Kidney epithelial cell (primary cell): ENCODE measurements at regions not wholly inside any gene's neighbourhood (a gene's known extent, or its start where the extent isn't known, plus 50 kb on each side); places are given as distances from the start of the nearest gene placed in this dataset.

Experiments
- DNase-seq: peaks from one replicate; pipeline ENCODE4 v3.0.0-alpha.2; 2010; ENCODE audit warnings: low read depth
- H3K27me3 ChIP-seq: 2 replicates; pipeline ENCODE4 v1.6.0; 2011; ENCODE audit warnings: low read length; ENCODE audit not compliant: control insufficient read depth, insufficient read depth
- H3K36me3 ChIP-seq: 2 replicates; pipeline ENCODE4 v1.5.1; 2011; ENCODE audit warnings: low read length; ENCODE audit not compliant: control insufficient read depth, insufficient read depth
- H3K4me3 ChIP-seq: 2 replicates; pipeline ENCODE4 v1.5.1; 2011; ENCODE audit warnings: low read depth, mild to moderate bottlenecking, control low read depth, low read length
- TF ChIP-seq, protein P1 (sequence below): IDR thresholded peaks from 2 replicates; pipeline ENCODE4 v1.5.1; 2011; ENCODE audit warnings: mild to moderate bottlenecking, moderate library complexity, low read length, control low read depth, inconsistent platforms; ENCODE audit not compliant: insufficient read depth, poor library complexity, severe bottlenecking

GRCh38 chr1:223031733-223032601 lies 111.1 kb downstream of the TLR5 start:
- DNase-seq = no peak
- TF ChIP-seq, protein P1, sequence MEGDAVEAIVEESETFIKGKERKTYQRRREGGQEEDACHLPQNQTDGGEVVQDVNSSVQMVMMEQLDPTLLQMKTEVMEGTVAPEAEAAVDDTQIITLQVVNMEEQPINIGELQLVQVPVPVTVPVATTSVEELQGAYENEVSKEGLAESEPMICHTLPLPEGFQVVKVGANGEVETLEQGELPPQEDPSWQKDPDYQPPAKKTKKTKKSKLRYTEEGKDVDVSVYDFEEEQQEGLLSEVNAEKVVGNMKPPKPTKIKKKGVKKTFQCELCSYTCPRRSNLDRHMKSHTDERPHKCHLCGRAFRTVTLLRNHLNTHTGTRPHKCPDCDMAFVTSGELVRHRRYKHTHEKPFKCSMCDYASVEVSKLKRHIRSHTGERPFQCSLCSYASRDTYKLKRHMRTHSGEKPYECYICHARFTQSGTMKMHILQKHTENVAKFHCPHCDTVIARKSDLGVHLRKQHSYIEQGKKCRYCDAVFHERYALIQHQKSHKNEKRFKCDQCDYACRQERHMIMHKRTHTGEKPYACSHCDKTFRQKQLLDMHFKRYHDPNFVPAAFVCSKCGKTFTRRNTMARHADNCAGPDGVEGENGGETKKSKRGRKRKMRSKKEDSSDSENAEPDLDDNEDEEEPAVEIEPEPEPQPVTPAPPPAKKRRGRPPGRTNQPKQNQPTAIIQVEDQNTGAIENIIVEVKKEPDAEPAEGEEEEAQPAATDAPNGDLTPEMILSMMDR = no peak
- H3K27me3 ChIP-seq = peaks cover 7% of the 10 kb centered on the region

DNA sequence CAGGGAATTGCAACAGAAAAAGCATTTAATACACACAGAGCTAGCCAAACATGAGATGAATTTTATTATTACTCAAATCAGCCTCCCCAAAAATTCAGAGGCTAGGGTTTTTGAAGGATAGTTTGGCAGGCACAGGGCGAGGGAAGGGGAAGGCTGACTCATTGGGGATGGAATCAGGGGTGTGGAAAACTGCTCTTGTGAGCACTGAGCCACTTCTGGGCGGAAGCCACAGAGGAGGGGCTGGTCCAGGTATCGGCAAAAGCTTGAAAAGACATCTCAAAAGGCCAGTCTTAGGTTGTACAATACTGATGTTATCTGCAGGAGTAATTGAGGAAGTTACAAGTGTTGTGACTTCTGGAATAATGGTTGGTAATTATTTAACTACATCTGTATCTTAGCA lies 109.4 kb downstream of the TLR5 start:
- Histone ChIP-seq H3K4me3 (no peak overlapping the region), H3K36me3 (no peaks in the 10 kb centered on the region), H3K27me3 (peaks cover 9% of the 10 kb centered on the region)
- TF ChIP-seq, protein P1 = no peak
- no peak for DNase-seq

More at GRCh38 chr1:223031733-223032601, 111.1 kb downstream of the TLR5 start:
- no peaks in the 10 kb centered on the region for H3K36me3 ChIP-seq
- H3K4me3 ChIP-seq = no peak overlapping the region

DNA sequence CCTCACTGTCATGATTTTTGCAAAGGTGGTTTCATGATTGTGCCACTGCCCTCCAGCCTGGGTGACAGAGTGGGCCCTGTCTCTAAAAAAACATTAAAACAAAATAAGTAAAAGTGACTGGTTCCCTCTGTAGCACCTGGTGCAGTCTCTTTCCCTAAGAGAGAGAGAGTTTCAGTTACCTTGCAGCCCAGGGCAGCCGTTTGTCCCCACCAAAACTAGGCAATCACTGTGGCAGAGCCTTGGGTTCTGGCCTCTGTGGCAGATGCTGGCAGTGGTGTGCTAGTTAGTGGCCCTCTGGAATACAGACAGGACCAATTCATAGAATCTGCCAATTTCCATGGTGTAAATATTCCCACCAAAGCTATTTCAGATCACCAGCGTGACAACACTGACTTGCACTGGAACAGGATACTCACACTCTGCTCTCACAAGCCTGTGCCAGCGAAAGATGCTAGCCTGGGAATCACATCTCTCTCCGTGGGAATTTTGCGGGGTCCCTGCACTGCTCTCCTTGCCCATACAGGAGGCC lies 108.7 kb downstream of the TLR5 start:
- peaks cover 9% of the 10 kb centered on the region for H3K27me3 ChIP-seq
- DNase-seq = no peak
- no peak overlapping the region for H3K4me3 ChIP-seq
- TF ChIP-seq, protein P1 = no peak
- H3K36me3 ChIP-seq = no peaks in the 10 kb centered on the region

DNA sequence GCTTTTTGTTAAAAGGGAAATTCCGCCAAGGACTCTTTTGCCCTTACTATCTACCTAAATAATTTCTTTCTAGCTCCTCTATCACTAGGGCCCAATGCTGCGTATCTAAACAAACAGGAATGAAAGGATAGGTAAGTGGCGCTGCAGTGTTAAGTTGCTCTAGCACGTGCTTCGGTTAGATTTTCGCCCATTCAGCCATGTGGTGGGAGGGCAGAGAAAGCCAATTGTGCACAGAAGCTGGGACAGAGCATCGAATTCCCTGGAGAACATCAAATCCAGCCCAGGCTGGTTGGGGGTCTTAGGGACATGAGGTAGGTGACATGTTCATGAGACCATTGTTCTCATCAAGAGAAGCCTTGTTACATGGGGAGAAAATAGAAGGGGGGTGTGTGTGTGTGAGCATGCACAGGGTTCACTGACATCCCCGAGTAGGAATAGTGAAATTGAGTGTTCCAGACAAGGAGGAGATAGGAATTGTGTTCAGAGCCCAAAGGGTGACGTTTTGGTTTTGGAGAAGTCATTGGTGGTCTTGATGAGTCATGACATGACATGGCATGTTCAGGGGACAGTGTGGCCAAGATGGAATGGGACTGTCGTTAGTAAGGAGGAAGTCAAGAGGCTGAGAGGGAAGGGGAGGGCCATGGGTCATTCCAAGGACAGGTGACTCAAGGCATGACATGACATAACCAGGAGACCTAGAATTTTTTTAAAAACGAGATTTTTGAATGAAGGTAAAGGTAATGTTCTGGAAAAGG lies 107.1 kb downstream of the TLR5 start:
- peaks cover 9% of the 10 kb centered on the region for H3K27me3 ChIP-seq
- no peaks in the 10 kb centered on the region for H3K36me3 ChIP-seq
- TF ChIP-seq, protein P1 = no peak
- DNase-seq = no peak
- H3K4me3 ChIP-seq = no peak overlapping the region

DNA sequence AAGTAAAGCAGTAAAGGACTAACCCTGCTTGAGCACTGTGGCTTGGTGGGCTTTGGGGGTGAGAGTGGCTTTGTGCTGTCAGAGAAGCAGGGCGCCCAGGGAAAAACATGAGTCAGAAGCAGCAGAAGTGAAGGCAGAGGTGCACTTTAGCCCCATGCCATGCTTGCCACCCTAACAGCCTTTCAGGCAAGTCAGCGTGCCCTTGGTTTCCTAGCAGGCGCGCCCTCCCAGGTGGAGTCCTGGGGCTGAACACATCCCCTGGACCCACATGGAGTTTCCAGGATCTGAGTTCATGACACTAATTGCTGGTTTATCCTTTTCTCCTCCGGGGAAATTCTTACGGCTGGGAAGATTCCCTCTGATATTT lies 106.6 kb downstream of the TLR5 start:
- TF ChIP-seq, protein P1 = no peak
- H3K36me3 ChIP-seq = no peaks in the 10 kb centered on the region

More for the DNA sequence above, 106.6 kb downstream of the TLR5 start:
- peaks cover 9% of the 10 kb centered on the region for H3K27me3 ChIP-seq
- no peak for DNase-seq
- no peak overlapping the region for H3K4me3 ChIP-seq
